ENCODE measurements at regions not wholly inside any gene's neighbourhood (a gene's known extent, or its start where the extent isn't known, plus 50 kb on each side); places are given as distances from the start of the nearest gene placed in this dataset.
A peak's percentile ranks its signal among the peaks of the same experiment; 100 is the strongest.

DNA sequence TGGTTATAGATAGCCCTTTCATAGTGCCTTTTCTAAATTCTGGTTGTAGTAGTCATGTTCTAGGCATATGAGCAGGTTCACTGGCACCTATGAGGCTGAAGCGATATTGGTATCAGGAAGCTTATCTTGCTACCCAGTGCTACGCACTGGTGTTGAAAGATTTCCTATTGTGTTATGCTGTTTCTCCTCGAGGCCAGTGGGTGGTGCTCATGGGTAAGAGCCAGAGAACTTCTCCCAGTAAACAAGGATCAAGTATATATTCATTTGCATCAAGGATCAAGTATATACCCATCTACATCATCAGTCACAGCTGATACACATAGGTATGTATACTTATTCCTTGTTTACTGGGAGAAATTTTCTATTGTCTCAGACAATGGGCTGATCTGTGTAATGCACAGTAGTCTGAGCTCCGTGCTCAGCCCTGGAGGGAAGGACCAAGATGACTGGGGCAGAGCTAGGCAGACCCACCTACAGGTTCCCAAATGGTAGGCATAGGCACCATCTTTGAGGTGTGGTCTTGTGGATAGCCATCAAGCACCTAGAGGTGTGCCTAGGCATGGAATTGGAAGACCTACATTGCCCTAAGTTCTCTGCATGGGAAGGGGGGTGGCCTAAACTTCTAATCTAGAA, 101.2 kb upstream of the GALNT13 start:
- TF ChIP-seq RAD21 (IDR thresholded peaks at IDR 0.05; ENCODE audit: low read depth), result peak; percentile 83
- TF ChIP-seq REST (IDR thresholded peaks at IDR 0.05; ENCODE audit: low read depth), result no peak

DNA sequence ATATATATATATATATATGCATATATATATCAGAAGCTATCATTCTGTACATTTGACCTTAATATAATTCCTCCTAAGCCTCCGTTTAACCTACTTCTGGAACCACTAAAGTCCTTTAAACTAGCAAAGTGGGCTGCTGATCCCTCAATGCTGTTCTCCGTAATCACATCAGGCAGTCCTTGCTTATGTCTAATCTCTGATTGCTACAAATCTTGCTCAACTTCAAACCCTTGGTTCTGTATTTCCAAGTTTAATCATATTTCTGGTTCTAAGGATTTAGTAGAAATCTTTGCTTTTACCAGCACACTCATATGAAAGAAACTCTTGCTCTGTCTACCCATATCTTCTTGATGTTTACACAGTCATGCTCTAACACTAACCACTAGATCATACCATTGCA, 91.5 kb upstream of the GALNT13 start:
- no peak for TF ChIP-seq TAF1 (IDR thresholded peaks at IDR 0.05; ENCODE audit: low read depth)
- TF ChIP-seq EGR1 (IDR thresholded peaks at IDR 0.05), result no peak
- TF ChIP-seq CREB1 (IDR thresholded peaks at IDR 0.05; ENCODE audit: low read depth), result no peak
- TF ChIP-seq RAD21 (IDR thresholded peaks at IDR 0.05; ENCODE audit: low read depth), result no peak
- TF ChIP-seq, protein P1, sequence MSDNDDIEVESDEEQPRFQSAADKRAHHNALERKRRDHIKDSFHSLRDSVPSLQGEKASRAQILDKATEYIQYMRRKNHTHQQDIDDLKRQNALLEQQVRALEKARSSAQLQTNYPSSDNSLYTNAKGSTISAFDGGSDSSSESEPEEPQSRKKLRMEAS (IDR thresholded peaks at IDR 0.05), result no peak
- TF ChIP-seq YY1 (IDR thresholded peaks at IDR 0.05; ENCODE audit: low read depth), result no peak
- no peak for TF ChIP-seq CEBPB (IDR thresholded peaks at IDR 0.05)
- TF ChIP-seq, protein P2, sequence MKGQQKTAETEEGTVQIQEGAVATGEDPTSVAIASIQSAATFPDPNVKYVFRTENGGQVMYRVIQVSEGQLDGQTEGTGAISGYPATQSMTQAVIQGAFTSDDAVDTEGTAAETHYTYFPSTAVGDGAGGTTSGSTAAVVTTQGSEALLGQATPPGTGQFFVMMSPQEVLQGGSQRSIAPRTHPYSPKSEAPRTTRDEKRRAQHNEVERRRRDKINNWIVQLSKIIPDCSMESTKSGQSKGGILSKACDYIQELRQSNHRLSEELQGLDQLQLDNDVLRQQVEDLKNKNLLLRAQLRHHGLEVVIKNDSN (IDR thresholded peaks at IDR 0.05), result no peak
- TF ChIP-seq EP300 (IDR thresholded peaks at IDR 0.05; ENCODE audit: borderline replicate concordance), result no peak
- TF ChIP-seq ZBTB7A (IDR thresholded peaks at IDR 0.05; ENCODE audit: low read depth), result no peak
- TF ChIP-seq NFIC (IDR thresholded peaks at IDR 0.05), result no peak
- no peak for TF ChIP-seq FOXM1 (IDR thresholded peaks at IDR 0.05; ENCODE audit: borderline replicate concordance, low read depth)
- TF ChIP-seq REST (IDR thresholded peaks at IDR 0.05; ENCODE audit: low read depth), result no peak
- no peak for TF ChIP-seq TCF12 (IDR thresholded peaks at IDR 0.05; ENCODE audit: low read depth)
- TF ChIP-seq TEAD4 (IDR thresholded peaks at IDR 0.05), result no peak

DNA sequence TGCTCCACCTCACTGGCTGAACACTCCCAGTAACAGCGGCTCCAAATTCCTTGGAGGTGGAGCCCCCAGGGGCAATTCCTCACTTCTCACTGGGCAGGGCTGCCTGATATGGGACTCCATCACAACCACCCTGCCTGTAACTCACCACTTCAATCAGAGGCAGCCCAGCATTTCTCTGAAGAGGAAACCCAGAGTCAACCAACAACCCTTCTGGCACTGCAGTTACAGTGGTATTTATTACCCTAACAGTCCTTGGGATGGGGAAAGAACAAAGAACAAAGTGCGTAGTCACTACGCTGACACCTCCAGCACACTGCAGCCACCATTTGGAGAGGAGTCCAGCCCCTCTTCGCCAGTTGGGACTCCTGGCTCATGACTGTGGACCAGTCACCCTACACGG, 85.7 kb upstream of the GALNT13 start:
- TF ChIP-seq CREB1 (IDR thresholded peaks at IDR 0.05; ENCODE audit: low read depth) (no peak), TCF12 (IDR thresholded peaks at IDR 0.05; ENCODE audit: low read depth) (no peak), ZBTB7A (IDR thresholded peaks at IDR 0.05; ENCODE audit: low read depth) (no peak), EGR1 (IDR thresholded peaks at IDR 0.05) (no peak), RAD21 (IDR thresholded peaks at IDR 0.05; ENCODE audit: low read depth) (no peak), REST (IDR thresholded peaks at IDR 0.05; ENCODE audit: low read depth) (no peak), NFIC (IDR thresholded peaks at IDR 0.05) (no peak), TAF1 (IDR thresholded peaks at IDR 0.05; ENCODE audit: low read depth) (no peak), FOXM1 (IDR thresholded peaks at IDR 0.05; ENCODE audit: borderline replicate concordance, low read depth) (no peak), CEBPB (IDR thresholded peaks at IDR 0.05) (no peak), TEAD4 (IDR thresholded peaks at IDR 0.05) (no peak), YY1 (IDR thresholded peaks at IDR 0.05; ENCODE audit: low read depth) (no peak)
- TF ChIP-seq, protein P1 (IDR thresholded peaks at IDR 0.05), result no peak

DNA sequence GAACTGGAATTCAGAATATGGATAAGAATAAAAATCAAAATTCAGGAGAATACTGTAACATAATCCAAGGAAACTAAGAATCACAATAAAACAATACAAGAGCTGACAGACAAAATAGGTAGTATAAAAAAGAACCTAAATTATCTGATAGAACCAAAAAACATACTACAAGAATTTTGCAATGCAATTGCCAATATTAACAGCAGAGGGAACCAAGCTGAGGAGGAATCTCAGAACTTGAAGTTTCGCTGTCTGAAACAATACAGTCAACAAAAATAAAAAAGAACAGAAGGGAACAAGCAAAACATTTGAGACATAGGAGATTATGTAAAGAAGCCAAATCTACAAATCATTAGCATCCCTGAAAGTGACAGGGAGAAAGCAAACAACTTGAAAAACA, 84.1 kb upstream of the GALNT13 start:
- TF ChIP-seq FOXM1 (IDR thresholded peaks at IDR 0.05; ENCODE audit: borderline replicate concordance, low read depth), result no peak

DNA sequence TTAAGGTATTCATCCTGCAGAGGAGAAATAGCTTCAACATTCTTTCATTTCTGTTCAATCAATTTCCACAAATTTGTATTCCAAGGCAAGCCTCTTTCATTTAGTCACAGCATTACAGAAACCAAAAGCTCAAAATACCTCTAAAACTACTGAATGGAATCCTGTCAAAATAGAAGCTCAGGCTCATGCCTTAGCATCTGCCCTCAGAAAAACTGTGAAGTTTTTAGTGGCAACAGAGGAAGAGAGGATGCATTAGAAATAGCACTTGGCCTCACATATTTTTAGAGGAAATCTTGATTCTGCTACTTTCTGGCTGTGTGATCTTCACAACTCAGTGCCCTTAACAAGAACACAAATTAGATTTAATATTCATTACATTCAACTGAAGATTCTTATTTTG, 69.1 kb upstream of the GALNT13 start:
- no peak for TF ChIP-seq TEAD4 (IDR thresholded peaks at IDR 0.05)
- no peak for TF ChIP-seq ZBTB7A (IDR thresholded peaks at IDR 0.05; ENCODE audit: low read depth)
- no peak for TF ChIP-seq REST (IDR thresholded peaks at IDR 0.05; ENCODE audit: low read depth)
- TF ChIP-seq TAF1 (IDR thresholded peaks at IDR 0.05; ENCODE audit: low read depth), result no peak
- no peak for TF ChIP-seq EGR1 (IDR thresholded peaks at IDR 0.05)
- TF ChIP-seq, protein P2 (IDR thresholded peaks at IDR 0.05), result no peak
- no peak for TF ChIP-seq TCF12 (IDR thresholded peaks at IDR 0.05; ENCODE audit: low read depth)
- TF ChIP-seq YY1 (IDR thresholded peaks at IDR 0.05; ENCODE audit: low read depth), result no peak
- no peak for TF ChIP-seq NFIC (IDR thresholded peaks at IDR 0.05)
- TF ChIP-seq EP300 (IDR thresholded peaks at IDR 0.05; ENCODE audit: borderline replicate concordance), result no peak
- no peak for TF ChIP-seq CREB1 (IDR thresholded peaks at IDR 0.05; ENCODE audit: low read depth)
- TF ChIP-seq RAD21 (IDR thresholded peaks at IDR 0.05; ENCODE audit: low read depth), result no peak
- no peak for TF ChIP-seq CEBPB (IDR thresholded peaks at IDR 0.05)
- TF ChIP-seq FOXM1 (IDR thresholded peaks at IDR 0.05; ENCODE audit: borderline replicate concordance, low read depth), result no peak
- TF ChIP-seq, protein P1 (IDR thresholded peaks at IDR 0.05), result no peak

Measured in Ishikawa (cell line).